Parathyroid adenoma (tissue), 2 donors: ENCODE measurements at regions not wholly inside any gene's neighbourhood (a gene's known extent, or its start where the extent isn't known, plus 50 kb on each side); places are given as distances from the start of the nearest gene placed in this dataset.

Experiments
- H2AFZ ChIP-seq: fragments of 300-600 bp; sonication (generic); one replicate; pipeline ENCODE4 v1.7.0; 2017; ENCODE audit warnings: antibody characterized with exemption, mild to moderate bottlenecking
- H3K27ac ChIP-seq: fragments of 300-600 bp; sonication (generic); one replicate; pipeline ENCODE4 v1.7.0; 2017
- H3K27me3 ChIP-seq: fragments of 300-600 bp; sonication (generic); one replicate; pipeline ENCODE4 v1.7.0; 2017; ENCODE audit warnings: low read length; ENCODE audit not compliant: control insufficient read depth, insufficient read depth
- H3K36me3 ChIP-seq: fragments of 300-600 bp; sonication (generic); one replicate; pipeline ENCODE4 v1.7.0; 2017; ENCODE audit warnings: low read length; ENCODE audit not compliant: control insufficient read depth, insufficient read depth
- H3K4me1 ChIP-seq: fragments of 300-600 bp; sonication (generic); one replicate; pipeline ENCODE4 v1.7.0; 2017; ENCODE audit warnings: control low read depth
- H3K4me2 ChIP-seq: fragments of 300-600 bp; sonication (generic); one replicate; pipeline ENCODE4 v1.7.0; 2017; ENCODE audit warnings: low read length
- H3K4me3 ChIP-seq: fragments of 300-600 bp; sonication (generic); one replicate; pipeline ENCODE4 v1.7.0; 2017; ENCODE audit warnings: low read depth, low read length
- H3K79me2 ChIP-seq: fragments of 300-600 bp; sonication (generic); one replicate; pipeline ENCODE4 v1.7.0; 2017; ENCODE audit warnings: control low read depth
- H3K9ac ChIP-seq: fragments of 300-600 bp; sonication (generic); one replicate; pipeline ENCODE4 v1.7.0; 2017; ENCODE audit warnings: mild to moderate bottlenecking
- H3K9me3 ChIP-seq: fragments of 300-600 bp; sonication (generic); one replicate; pipeline ENCODE4 v1.7.0; 2017; ENCODE audit warnings: low read length; ENCODE audit not compliant: control insufficient read depth
- TF ChIP-seq, protein P1 (sequence below): fragments of 300-600 bp; sonication (generic); IDR thresholded peaks from one replicate; pipeline ENCODE4 v1.7.0; 2017; ENCODE audit warnings: antibody characterized with exemption, mild to moderate bottlenecking
- donor health status: primary hyperparathyroidism.

DNA sequence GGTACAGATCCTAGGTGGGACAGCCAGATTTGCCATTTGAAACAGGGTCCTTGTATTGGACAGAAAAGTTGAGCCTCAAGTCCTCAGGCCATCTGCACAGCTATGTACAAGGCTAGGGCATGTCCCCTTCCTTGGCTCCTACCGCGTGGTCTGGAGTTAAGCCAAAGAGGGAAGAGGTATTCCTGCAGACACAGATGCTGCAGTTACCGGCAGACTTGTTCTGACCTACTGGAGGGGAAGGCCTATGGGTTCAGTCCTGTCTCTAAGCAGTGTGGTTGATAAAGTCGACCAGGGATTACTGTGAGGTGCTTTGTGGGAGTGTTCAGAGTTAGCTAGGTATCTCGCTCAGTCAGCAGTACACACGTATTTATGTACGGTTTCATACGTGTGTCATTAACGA, 180.6 kb downstream of the ADAMTS15 start:
- Histone ChIP-seq H3K9me3 (no peaks in the 10 kb centered on the region), H3K4me2 (no peak overlapping the region), H3K4me1 (no peaks in the 10 kb centered on the region), H3K36me3 (no peaks in the 10 kb centered on the region), H3K27me3 (no peaks in the 10 kb centered on the region), H3K79me2 (no peaks in the 10 kb centered on the region), H2AFZ (no peak overlapping the region), H3K27ac (no peak overlapping the region), H3K4me3 (no peak overlapping the region), H3K9ac (no peak overlapping the region)
- TF ChIP-seq, protein P1, sequence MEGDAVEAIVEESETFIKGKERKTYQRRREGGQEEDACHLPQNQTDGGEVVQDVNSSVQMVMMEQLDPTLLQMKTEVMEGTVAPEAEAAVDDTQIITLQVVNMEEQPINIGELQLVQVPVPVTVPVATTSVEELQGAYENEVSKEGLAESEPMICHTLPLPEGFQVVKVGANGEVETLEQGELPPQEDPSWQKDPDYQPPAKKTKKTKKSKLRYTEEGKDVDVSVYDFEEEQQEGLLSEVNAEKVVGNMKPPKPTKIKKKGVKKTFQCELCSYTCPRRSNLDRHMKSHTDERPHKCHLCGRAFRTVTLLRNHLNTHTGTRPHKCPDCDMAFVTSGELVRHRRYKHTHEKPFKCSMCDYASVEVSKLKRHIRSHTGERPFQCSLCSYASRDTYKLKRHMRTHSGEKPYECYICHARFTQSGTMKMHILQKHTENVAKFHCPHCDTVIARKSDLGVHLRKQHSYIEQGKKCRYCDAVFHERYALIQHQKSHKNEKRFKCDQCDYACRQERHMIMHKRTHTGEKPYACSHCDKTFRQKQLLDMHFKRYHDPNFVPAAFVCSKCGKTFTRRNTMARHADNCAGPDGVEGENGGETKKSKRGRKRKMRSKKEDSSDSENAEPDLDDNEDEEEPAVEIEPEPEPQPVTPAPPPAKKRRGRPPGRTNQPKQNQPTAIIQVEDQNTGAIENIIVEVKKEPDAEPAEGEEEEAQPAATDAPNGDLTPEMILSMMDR = no peak

DNA sequence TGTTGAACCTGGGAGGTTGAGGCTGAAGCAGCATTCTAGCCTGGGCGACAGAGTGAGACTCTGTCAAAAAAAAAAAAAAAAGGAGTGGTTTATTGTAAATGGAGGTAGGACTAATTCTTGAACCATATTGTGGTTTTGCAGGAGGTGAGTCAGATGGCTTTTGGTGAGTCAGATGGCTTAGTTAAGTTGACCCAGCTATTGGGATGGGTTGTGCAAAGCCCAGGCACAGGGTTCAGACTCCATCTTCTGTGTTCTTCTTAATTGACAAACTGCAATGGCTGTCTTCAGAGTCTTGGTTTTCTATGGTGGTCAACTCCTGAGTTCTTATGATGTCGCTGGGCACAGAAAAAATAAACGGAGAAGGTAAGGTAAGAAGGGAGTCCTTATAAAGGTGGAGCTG, 182.7 kb downstream of the ADAMTS15 start:
- H3K9me3 ChIP-seq = no peaks in the 10 kb centered on the region
- no peaks in the 10 kb centered on the region for H3K4me1 ChIP-seq
- no peaks in the 10 kb centered on the region for H3K79me2 ChIP-seq
- no peak overlapping the region for H2AFZ ChIP-seq
- no peak overlapping the region for H3K27ac ChIP-seq
- TF ChIP-seq, protein P1 = no peak
- no peaks in the 10 kb centered on the region for H3K27me3 ChIP-seq
- no peaks in the 10 kb centered on the region for H3K36me3 ChIP-seq
- no peak overlapping the region for H3K9ac ChIP-seq
- no peak overlapping the region for H3K4me3 ChIP-seq
- no peak overlapping the region for H3K4me2 ChIP-seq

DNA sequence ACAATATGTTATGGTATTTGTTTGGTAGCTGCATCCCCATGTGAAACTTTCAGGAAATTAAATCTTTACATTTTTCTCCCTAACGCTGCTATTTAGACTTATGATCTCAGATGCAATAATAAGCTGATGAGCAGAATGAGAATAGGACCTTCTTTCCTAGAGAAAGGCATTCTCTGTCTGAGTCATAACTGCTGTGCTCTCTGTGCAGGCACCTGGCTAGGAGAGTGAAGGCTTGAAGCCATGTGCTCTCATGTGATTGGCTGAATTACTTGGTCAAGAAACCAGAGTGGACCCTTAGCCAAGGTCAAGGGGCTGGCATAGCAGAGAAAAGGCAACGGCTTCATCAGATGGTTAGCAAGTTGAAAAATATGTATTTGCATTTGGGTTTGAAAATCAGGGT, 185.0 kb downstream of the ADAMTS15 start:
- Histone ChIP-seq H3K4me3 (no peak overlapping the region), H3K4me1 (no peaks in the 10 kb centered on the region), H3K27ac (no peak overlapping the region), H3K9ac (no peak overlapping the region), H3K27me3 (no peaks in the 10 kb centered on the region), H3K36me3 (no peaks in the 10 kb centered on the region), H3K4me2 (no peak overlapping the region), H3K9me3 (no peaks in the 10 kb centered on the region), H3K79me2 (no peaks in the 10 kb centered on the region), H2AFZ (no peak overlapping the region)
- TF ChIP-seq, protein P1 = no peak

DNA sequence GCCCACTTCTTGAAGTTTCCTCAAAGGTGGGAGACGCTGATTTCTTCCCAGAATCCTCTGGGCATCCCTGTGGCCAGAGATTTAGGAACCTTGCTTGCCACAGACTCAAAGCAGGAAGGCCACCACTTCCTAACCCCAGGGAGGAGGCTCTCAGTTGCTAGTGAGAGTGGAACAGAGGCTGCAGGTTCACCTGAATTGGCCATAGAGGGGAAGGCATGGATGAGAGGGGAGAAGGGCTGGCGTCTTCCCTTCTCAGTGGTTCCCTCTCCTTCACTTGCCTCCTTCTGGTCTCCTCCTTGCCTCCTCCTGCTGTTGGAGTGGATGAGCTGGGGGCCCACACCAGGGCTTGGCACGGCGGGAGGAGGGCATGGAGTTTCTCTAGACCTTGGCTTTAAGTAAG, 185.7 kb downstream of the ADAMTS15 start:
- Histone ChIP-seq H3K27me3 (no peaks in the 10 kb centered on the region), H3K4me2 (no peak overlapping the region), H3K9me3 (no peaks in the 10 kb centered on the region), H3K79me2 (no peaks in the 10 kb centered on the region), H2AFZ (no peak overlapping the region), H3K9ac (no peak overlapping the region), H3K36me3 (no peaks in the 10 kb centered on the region), H3K4me1 (no peaks in the 10 kb centered on the region), H3K27ac (no peak overlapping the region), H3K4me3 (no peak overlapping the region)
- TF ChIP-seq, protein P1 = no peak

DNA sequence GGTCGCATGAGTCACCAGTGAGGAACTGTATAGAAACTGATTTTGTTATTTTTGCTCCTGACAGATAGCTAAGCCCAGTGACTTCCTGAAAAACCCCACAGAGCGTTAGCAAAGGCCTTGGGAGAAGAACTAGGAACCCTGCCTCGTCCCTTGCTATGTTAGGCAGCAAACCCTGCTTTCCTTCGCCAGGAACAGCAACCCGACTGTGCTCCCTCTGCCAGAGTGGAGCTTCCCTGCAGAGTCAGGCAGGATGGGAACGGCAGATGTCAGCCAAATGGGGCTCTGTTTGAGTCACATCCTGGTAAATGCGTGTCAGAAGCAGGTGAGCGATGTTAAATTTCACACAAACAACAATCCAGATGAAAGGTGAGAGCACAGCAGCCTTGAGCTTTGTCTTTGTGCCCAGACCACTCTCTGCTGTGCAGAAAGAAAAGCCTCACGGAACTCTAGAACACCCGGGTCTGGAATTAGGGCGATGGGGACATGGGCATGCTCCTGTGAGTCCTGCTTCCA, 186.6 kb downstream of the ADAMTS15 start:
- TF ChIP-seq, protein P1 = no peak
- no peaks in the 10 kb centered on the region for H3K36me3 ChIP-seq
- no peak overlapping the region for H3K27ac ChIP-seq
- H2AFZ ChIP-seq = no peak overlapping the region
- no peaks in the 10 kb centered on the region for H3K9me3 ChIP-seq
- no peaks in the 10 kb centered on the region for H3K27me3 ChIP-seq
- no peak overlapping the region for H3K9ac ChIP-seq
- H3K4me2 ChIP-seq = no peak overlapping the region
- H3K79me2 ChIP-seq = no peaks in the 10 kb centered on the region
- no peaks in the 10 kb centered on the region for H3K4me1 ChIP-seq
- no peak overlapping the region for H3K4me3 ChIP-seq
